GM12878 (cell line): ENCODE measurements at regions not wholly inside any gene's neighbourhood (a gene's known extent, or its start where the extent isn't known, plus 50 kb on each side); places are given as distances from the start of the nearest gene placed in this dataset.

ENCODE experiments used
- ATAC-seq: fragments of 200-7000 bp; cut with Tn5 transposase; 3 replicates; pipeline ENCODE4 v1.9.1; 2020; ENCODE audit warnings: mild to moderate bottlenecking, moderate library complexity
- BruUV-seq: library from RNA; stranded (reverse); fragments of 400-500 nt; replicated peaks from 2 replicates; lab custom pipeline; 2021; lab: Mats Ljungman, UMichigan
- CTCF ChIA-PET: fragments of 300-600 bp; sonication (Branson Sonifier 250); formaldehyde crosslinking; extraction: SDS; loops from one replicate; lab custom pipeline; 2021; ENCODE audit warnings: inconsistent platforms; lab: Yijun Ruan, JAX
- POLR2A ChIA-PET: fragments of 350-600 bp; formaldehyde crosslinking; extraction: SDS; loops from one replicate; lab custom pipeline; 2021; ENCODE audit warnings: inconsistent platforms; lab: Charles Lee
- RAD21 ChIA-PET: fragments of 300-600 bp; sonication (Branson Sonifier 250); formaldehyde crosslinking; loops from one replicate; lab custom pipeline; 2023; ENCODE audit warnings: antibody characterized with exemption; ENCODE audit not compliant: unreplicated experiment; lab: Charles Lee
- SMC1A ChIA-PET: fragments of 300-600 bp; sonication (Branson Sonifier 250); formaldehyde crosslinking; loops from one replicate; lab custom pipeline; 2023; ENCODE audit not compliant: unreplicated experiment, uncharacterized antibody; lab: Charles Lee
- DNase-seq: peaks from one replicate; pipeline ENCODE4 v3.0.0-alpha.2; 2011; ENCODE audit warnings: low read depth, low spot score
- FAIRE-seq: peaks from 3 replicates; lab custom pipeline; 2011; peaks lifted over from hg19 to GRCh38; lab: Jason Lieb, UNC
- H2AFZ ChIP-seq: 2 replicates; pipeline ENCODE4 v1.6.0; 2011; ENCODE audit warnings: low read depth, low read length, control low read depth; ENCODE audit not compliant: control insufficient read depth
- H3K27ac ChIP-seq: 2 replicates; pipeline ENCODE4 v1.5.1; 2011; ENCODE audit warnings: control low read depth; ENCODE audit not compliant: control insufficient read depth, insufficient read depth
- H3K27me3 ChIP-seq, 2 experiments: replicated peaks in 1 of 2; 2 replicates each; pipeline versions ENCODE4 v1.6.0 to v1.6.1; 2011; ENCODE audit warnings: low read length in 1 of 2; ENCODE audit not compliant: control insufficient read depth in 2 of 2, insufficient read depth in 2 of 2
- H3K36me3 ChIP-seq, 2 experiments: 2 replicates each; pipeline ENCODE4 v1.5.1; 2011; ENCODE audit warnings: low read length in 1 of 2; ENCODE audit not compliant: control insufficient read depth in 2 of 2, insufficient read depth in 2 of 2
- H3K4me1 ChIP-seq: 2 replicates; pipeline ENCODE4 v1.6.1; 2011; ENCODE audit warnings: mild to moderate bottlenecking, low read length, moderate library complexity, mixed read lengths; ENCODE audit not compliant: control insufficient read depth, insufficient read depth
- H3K4me2 ChIP-seq: 2 replicates; pipeline ENCODE4 v1.6.0; 2011; ENCODE audit warnings: control low read depth; ENCODE audit not compliant: control insufficient read depth, insufficient read depth
- H3K4me3 ChIP-seq: fragments of 200-600 bp; sonication (generic); 2 replicates; pipeline ENCODE4 v1.5.1; 2016
- H3K79me2 ChIP-seq: 2 replicates; pipeline ENCODE4 v1.6.0; 2011; ENCODE audit warnings: low read length; ENCODE audit not compliant: control insufficient read depth, insufficient read depth
- H3K9ac ChIP-seq: 2 replicates; pipeline ENCODE4 v1.8.0; 2011; ENCODE audit warnings: low read length, control low read depth, mixed read lengths; ENCODE audit not compliant: control insufficient read depth, insufficient read depth
- H3K9me3 ChIP-seq: replicated peaks from 3 replicates; pipeline ENCODE4 v1.5.1; 2011; ENCODE audit warnings: mild to moderate bottlenecking, low read length; ENCODE audit not compliant: control insufficient read depth, insufficient read depth
- H4K20me1 ChIP-seq: 2 replicates; pipeline ENCODE4 v1.6.0; 2011; ENCODE audit not compliant: control insufficient read depth, insufficient read depth
- IKZF2 ChIP-seq, 2 experiments: fragments of 450-650 bp; IDR thresholded peaks; 2 replicates each; pipeline ENCODE4 v1.6.1; 2017; ENCODE audit warnings: mild to moderate bottlenecking in 2 of 2, moderate library complexity in 2 of 2
- JUND ChIP-seq: IDR thresholded peaks from 2 replicates; pipeline ENCODE4 v1.6.1; 2012; ENCODE audit warnings: low read depth, mild to moderate bottlenecking, low read length, improper control_type of control experiment, moderate library complexity
- RELB ChIP-seq: fragments of 450-650 bp; IDR thresholded peaks from 2 replicates; pipeline ENCODE4 v1.6.1; 2017; ENCODE audit warnings: low read depth, mild to moderate bottlenecking, moderate library complexity
- WGBS: methylation state at CpG from one replicate; pipeline ENCODE4 v1.1.6; 2016; ENCODE audit warnings: low lambda C conversion rate; ENCODE audit not compliant: insufficient replicate concordance, insufficient coverage; ENCODE audit errors: missing lambda C conversion rate; 5-methylcytosine and 5-hydroxymethylcytosine counted together
- in situ Hi-C: fragments of 300-500 bp; cut with MboI; formaldehyde crosslinking; loops from 9 replicates; pipeline ENCODE4 v1.14.3; 2018; ENCODE audit warnings: mixed read lengths
- intact Hi-C: fragments of 100-400 bp; cut with micrococcal nuclease; formaldehyde crosslinking; loops from one replicate; pipeline ENCODE4 v1.14.2; 2022; ENCODE audit not compliant: unreplicated experiment
- TF ChIP-seq, protein P1 (sequence below): IDR thresholded peaks from 2 replicates; pipeline ENCODE4 v1.6.1; 2011; ENCODE audit warnings: mild to moderate bottlenecking, low read depth, low read length, moderate library complexity; ENCODE audit not compliant: insufficient replicate concordance
- TF ChIP-seq, protein P2 (sequence below): IDR thresholded peaks from 2 replicates; pipeline ENCODE4 v1.6.1; 2011; ENCODE audit warnings: low read depth, mild to moderate bottlenecking, low read length, moderate library complexity, borderline replicate concordance; ENCODE audit errors: extremely low read depth

- intact Hi-C loops: loop anchor here (10.0 kb wide), 2 partner anchors 188 to 1128 kb away; no protein-coding TSS in a partner anchor
- H3K4me2 ChIP-seq: no peak overlapping the region
- RAD21 ChIA-PET: interaction anchor here (0.8 to 10.0 kb wide), 5 partner anchors 9 to 717 kb away, joined by 3 to 241 read pairs (median 8); no protein-coding TSS in a partner anchor
- no peak overlapping the region for H2AFZ ChIP-seq
- H3K27ac ChIP-seq: no peak overlapping the region
- no peaks in the 10 kb centered on the region; a peak in 2 of 4 replicates for H3K27me3 ChIP-seq
- in situ Hi-C loops: loop anchor here (5.0 to 25.0 kb wide), 2 partner anchors 565 to 1135 kb away; no protein-coding TSS in a partner anchor
- no peaks in the 10 kb centered on the region for H4K20me1 ChIP-seq
- no peak for ATAC-seq
- no peaks in the 10 kb centered on the region for H3K4me1 ChIP-seq
- POLR2A ChIA-PET: interaction anchor here (0.5 to 0.6 kb wide), 2 partner anchors 348 to 1159 kb away, joined by 3 to 5 read pairs; no protein-coding TSS in a partner anchor
- H3K36me3 ChIP-seq: no peaks in the 10 kb centered on the region
- no TSS peak for BruUV-seq
- CTCF ChIA-PET: interaction anchor here (0.7 to 9.8 kb wide), 8 partner anchors 14 to 559 kb away, joined by 3 to 521 read pairs (median 4); no protein-coding TSS in a partner anchor
- 52% methylated on average over 5 of the region's 5 CpGs for WGBS
- no peaks in the 10 kb centered on the region for H3K9me3 ChIP-seq
- H3K79me2 ChIP-seq: no peaks in the 10 kb centered on the region
- no peak for DNase-seq
- no peak overlapping the region for H3K4me3 ChIP-seq
- no peak overlapping the region for H3K9ac ChIP-seq
- no peak for FAIRE-seq
- SMC1A ChIA-PET: interaction anchor here (0.9 to 9.9 kb wide), 5 partner anchors 12 to 564 kb away, joined by 3 to 264 read pairs (median 50); no protein-coding TSS in a partner anchor
- TF ChIP-seq JUND (no peak), IKZF2 (IDR thresholded peaks at IDR 0.05) (no peak), RELB (no peak)
- TF ChIP-seq, protein P1, sequence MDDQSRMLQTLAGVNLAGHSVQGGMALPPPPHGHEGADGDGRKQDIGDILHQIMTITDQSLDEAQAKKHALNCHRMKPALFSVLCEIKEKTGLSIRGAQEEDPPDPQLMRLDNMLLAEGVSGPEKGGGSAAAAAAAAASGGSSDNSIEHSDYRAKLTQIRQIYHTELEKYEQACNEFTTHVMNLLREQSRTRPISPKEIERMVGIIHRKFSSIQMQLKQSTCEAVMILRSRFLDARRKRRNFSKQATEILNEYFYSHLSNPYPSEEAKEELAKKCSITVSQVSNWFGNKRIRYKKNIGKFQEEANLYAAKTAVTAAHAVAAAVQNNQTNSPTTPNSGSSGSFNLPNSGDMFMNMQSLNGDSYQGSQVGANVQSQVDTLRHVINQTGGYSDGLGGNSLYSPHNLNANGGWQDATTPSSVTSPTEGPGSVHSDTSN: no peak
- TF ChIP-seq, protein P2, sequence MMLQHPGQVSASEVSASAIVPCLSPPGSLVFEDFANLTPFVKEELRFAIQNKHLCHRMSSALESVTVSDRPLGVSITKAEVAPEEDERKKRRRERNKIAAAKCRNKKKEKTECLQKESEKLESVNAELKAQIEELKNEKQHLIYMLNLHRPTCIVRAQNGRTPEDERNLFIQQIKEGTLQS: no peak
Measured at GRCh38 chr10:63722537-63722936, 201.3 kb downstream of the REEP3 start.
